ENCODE measurements at regions not wholly inside any gene's neighbourhood (a gene's known extent, or its start where the extent isn't known, plus 50 kb on each side); places are given as distances from the start of the nearest gene placed in this dataset.

DNA sequence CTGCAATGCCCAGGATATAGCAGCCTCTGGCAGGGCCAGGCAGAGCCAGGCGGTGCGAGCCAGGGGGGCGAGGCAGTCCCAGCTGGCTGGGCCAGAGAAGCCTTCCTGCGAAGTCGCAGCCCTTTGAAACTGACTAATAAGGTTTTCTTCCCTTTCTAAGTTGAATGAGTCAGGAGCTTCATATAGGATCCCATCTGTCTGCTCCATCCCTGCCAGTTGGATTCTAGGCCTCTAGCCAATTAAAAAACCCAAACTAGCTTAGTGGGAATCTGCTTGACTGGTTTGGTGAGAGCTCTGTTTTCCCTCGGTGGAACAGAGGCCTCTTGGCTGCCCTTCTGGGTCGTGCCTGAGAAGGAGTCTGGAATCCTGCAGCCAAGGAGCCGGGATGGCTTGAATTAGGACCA is 70.1 kb upstream of the RAPGEF1 start:
- DNase-seq (ENCODE audit: insufficient read length, low spot score) (no peak), FAIRE-seq (no peak)
- TF ChIP-seq POLR2A (IDR thresholded peaks at IDR 0.05; ENCODE audit: low read depth, low read length): no peak

DNA sequence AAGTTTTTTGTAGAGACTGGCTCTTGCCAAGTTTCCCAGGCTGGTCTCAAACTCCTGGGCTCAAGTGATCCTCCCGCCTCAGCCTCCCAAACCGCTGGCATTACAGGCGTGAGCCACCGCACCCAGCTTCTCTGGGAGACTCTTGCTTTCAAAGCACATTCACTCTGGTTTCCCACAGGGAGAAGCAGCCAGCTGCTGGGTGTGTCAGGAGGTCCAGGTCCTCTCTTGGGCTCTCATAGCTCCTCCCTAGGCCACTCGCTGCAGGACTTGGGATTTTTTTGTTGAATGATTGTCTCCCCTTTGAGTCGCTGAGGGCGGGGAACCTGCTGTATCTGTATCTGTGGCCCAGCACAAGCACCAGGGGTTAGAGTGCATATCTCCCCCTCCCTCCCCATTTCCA is 68.4 kb upstream of the RAPGEF1 start:
- no peak for FAIRE-seq
- no peak for DNase-seq (ENCODE audit: insufficient read length, low spot score)
- TF ChIP-seq POLR2A (IDR thresholded peaks at IDR 0.05; ENCODE audit: low read depth, low read length): no peak

DNA sequence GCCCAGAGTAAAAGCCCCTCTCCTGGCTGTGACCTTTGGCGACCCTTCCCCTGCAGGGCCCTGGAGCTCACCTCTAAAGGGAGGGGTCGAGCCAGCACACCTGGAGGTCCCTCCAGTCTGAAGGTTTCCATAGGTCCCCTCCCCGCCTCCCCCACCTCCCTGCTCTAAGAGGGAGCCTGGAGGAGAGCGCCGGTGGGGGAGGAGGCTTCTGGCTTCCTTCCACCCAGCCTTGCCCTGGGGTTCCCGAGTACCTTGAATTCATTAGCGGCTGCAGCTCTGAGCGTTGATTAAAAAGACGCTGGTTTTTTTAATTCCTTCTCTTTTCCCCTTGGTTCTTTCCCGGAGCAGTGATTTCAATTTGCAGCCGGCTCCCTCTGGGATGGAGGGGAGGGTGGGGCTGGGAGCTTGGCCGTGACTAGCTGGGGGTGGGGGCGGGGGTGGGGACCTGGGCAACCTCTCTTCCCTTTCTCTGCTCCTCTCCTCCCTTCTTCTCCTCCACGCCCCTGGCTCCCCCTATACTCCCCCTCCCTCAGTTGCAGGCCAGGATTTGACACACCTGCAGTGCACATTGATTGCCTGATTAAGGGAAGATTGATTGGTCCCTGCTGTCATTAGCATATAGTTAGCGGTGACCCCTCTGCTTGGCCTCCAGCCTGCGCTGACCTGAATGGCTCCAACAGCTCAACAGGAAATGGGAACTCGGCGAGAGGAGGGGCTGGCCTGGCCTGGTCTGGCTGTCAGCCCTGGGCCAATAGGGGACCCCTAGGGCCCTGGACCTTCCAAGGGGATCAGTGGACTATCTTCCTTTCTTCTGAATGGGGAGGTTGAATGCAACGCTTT is 67.5 kb upstream of the RAPGEF1 start:
- FAIRE-seq: no peak
- DNase-seq (ENCODE audit: insufficient read length, low spot score): no peak
- TF ChIP-seq POLR2A (IDR thresholded peaks at IDR 0.05; ENCODE audit: low read depth, low read length): no peak

DNA sequence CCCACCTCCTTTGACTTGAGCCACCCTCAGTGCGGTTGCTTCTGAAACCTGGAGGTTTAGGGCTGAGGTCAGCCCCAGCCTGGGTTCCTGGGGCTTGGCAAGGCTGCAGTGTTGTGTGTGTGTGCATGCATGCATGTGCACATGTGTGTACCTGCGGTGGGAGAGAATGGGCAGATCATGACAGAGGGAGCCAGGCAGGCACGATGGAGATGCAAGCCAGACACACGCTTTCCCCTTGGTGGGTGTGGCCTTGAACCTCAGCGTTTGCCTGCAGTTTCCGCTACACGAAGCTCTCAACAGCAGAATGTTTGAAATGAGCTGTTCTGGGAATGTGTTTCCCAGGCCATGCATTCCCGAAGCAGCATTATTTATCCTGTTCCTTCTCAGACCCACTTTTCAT is 65.9 kb upstream of the RAPGEF1 start:
- DNase-seq (ENCODE audit: insufficient read length, low spot score): no peak
- no peak for FAIRE-seq
- no peak for TF ChIP-seq POLR2A (IDR thresholded peaks at IDR 0.05; ENCODE audit: low read depth, low read length)

DNA sequence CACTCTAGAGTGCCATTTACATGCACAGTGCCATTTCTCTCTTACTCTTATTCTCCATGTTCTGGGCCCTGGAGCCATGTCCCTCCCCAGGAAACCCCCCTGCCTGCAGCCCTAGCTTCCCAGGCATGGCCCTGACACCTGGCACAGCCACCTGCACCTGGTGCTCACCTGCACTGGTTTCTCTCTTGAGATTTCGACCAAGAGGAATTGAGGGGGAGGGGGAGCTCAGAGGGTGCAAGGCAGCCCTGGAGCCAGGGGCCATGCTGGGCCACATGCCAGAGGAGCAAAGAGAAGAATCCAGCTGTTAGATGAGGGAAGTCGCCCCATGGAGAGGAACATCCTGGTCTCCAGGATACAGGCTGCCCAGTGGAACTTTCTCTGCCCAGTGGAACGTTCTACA is 65.0 kb upstream of the RAPGEF1 start:
- no peak for TF ChIP-seq POLR2A (IDR thresholded peaks at IDR 0.05; ENCODE audit: low read depth, low read length)
- no peak for DNase-seq (ENCODE audit: insufficient read length, low spot score)

DNA sequence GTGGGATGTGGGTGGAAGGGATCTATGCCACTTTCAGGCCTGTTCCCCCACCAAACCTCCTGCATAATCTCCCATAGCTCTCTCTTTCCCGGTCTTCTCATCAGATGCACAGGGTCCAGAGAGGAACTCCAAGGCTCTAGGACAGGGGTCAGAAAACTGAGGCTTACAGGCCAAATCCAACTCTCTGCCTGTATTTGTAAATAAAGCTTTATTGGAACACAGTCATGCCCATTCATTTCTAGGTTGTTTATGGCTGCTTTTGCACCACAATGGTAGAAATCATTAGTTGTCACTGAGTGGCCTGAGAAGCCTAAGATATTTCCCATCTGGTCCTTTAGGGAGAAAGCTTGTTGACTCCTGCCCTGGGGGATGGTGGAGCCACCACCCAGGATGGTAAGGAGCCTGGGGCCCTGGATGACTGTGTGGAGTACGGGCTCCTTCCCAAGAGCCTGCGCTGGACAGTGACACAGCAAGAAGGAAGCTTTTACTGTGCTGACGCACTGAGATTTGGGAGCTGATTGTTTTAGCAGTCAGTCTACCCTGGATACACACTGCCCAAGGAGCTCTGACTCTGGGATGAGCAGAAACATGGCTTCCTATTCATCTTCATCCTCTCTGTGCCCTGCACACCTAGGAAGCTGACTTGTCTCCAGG is 64.0 kb upstream of the RAPGEF1 start:
- FAIRE-seq (no peak), DNase-seq (ENCODE audit: insufficient read length, low spot score) (no peak)
- TF ChIP-seq POLR2A (IDR thresholded peaks at IDR 0.05; ENCODE audit: low read depth, low read length): no peak

More for the DNA sequence above, 65.0 kb upstream of the RAPGEF1 start:
- no peak for FAIRE-seq

DNA sequence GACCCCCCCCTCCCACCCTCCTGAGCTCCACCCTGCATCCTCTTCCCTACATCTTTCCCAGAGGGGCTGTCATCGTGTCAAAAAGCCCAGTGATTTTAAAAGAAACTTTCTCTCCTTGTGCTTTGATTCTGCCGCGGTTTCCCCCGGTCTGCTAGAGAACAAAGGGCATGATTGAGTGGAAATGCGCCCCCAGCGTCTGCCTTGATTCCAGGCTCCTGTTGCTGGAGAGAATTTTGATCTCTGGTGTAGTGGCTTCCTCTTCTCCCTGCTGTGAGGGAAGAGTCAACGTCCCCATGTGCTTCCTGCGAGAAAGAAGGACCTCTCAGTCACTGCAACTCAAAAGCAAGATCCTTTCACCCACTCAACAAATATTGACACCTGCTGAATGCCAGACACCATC is 61.9 kb upstream of the RAPGEF1 start:
- TF ChIP-seq POLR2A (IDR thresholded peaks at IDR 0.05; ENCODE audit: low read depth, low read length): no peak
- DNase-seq (ENCODE audit: insufficient read length, low spot score) (no peak), FAIRE-seq (no peak)

DNA sequence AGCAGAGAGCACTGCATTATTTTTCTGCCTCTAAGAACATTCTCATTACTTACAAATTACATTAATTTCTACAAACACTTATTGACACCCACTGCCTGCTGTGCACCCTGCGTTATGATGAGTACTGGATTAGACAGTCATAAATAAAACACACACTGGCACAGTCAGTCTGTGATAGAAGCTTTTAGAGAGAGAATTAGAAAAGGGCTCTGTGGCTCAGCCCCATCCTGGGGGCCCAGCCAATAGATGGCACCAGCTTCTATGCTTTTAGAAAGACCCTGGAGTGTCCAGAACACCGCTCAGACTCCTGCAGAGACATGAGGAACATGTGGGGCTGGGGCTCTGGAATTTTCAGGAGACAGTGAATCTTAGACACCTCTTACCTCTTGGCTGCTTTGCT is 61.0 kb upstream of the RAPGEF1 start:
- no peak for FAIRE-seq
- DNase-seq (ENCODE audit: insufficient read length, low spot score): no peak
- no peak for TF ChIP-seq POLR2A (IDR thresholded peaks at IDR 0.05; ENCODE audit: low read depth, low read length)

DNA sequence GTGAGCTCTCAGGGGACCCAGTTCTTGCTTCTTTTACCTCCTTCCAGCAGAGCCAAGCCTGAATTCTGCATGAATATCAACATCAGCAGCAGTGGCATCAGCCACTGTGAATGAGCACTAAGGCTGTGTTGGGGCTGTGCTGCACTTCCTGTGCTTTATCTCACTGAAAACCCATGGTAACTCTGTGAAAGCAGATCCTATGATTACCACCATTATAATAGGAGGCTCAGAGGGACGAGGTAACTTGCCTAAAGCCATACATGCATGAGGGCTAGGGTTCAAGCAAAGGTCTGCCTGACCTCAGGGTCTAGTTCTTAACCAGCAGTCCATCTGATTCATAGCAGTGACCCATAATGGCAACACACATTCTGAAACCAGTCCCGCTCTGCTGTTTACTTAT is 60.5 kb upstream of the RAPGEF1 start:
- no peak for TF ChIP-seq POLR2A (IDR thresholded peaks at IDR 0.05; ENCODE audit: low read depth, low read length)
- DNase-seq (ENCODE audit: insufficient read length, low spot score) (no peak), FAIRE-seq (no peak)

DNA sequence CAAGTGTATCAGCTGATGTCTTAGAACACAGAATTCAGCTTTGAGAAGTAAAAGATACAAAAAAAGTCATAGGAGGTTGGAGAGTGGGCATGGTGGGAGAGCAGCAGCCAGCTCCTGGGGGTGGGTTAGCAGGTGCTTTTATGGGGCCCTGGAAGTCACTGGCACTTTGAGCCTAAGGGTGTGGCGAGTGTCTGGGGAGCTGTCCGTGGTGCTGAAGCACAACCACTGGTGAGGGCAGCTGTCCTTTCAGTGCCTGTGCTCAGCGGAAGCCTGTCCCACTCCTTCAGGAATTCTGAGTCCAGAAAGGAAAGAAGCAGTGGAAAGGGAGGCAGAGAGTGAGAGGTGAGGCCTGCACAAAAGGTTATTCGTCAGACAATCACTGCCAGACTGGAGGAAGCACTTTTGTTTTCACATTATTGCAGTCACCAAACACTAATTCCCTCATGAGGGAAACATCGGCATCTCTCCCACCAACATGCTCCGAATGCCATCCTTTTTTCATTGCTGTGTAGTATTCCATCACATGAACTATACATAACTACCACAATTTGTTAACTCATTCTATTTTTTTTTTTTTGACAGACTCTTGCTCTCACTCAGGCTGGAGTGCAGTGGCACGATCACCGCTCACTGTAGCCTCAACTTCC is 59.4 kb upstream of the RAPGEF1 start:
- peak; percentile 77 for DNase-seq (ENCODE audit: insufficient read length, low spot score)
- TF ChIP-seq POLR2A (IDR thresholded peaks at IDR 0.05; ENCODE audit: low read depth, low read length): no peak
- no peak for FAIRE-seq

DNA sequence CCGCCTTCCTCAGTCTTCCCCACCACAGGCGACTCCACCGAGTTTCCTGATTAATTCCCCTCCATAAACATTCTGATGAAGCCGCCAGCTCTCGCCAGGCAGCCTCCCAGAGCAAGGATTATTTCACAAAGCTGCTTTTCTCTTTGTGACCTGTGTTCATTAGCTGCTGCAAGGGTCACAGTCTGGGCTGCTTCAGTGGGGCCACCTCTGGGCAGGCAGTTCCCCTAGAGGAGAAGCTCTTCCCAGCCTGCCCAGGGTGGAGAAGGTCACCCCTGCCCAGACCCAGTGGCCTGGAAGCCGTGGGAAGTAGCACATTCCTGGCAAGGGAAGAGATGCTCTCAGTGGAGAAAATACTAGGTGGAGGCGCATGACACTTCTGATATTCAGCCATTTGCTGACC is 58.4 kb upstream of the RAPGEF1 start:
- no peak for TF ChIP-seq POLR2A (IDR thresholded peaks at IDR 0.05; ENCODE audit: low read depth, low read length)
- DNase-seq (ENCODE audit: insufficient read length, low spot score) (no peak), FAIRE-seq (no peak)

DNA sequence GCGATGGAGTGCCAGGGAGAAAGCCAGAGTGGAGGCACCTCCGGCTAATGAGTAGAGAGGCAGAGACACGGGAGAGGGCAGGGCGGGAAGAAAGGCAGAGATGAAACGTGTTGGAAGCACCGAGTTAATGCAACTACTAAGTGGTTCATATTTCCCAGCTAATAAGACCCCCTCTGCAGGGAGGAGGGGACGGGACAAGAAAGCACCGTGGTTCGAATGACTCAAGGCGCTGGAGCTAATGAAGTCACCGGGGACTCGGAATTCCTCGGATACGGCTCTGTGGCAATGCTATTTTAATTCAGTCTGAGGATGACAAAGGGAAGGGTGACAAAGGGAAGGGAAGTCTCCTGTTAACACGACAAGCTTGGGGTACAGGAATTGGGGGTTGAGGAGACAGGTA is 54.5 kb upstream of the RAPGEF1 start:
- DNase-seq (ENCODE audit: insufficient read length, low spot score) (no peak), FAIRE-seq (no peak)
- no peak for TF ChIP-seq POLR2A (IDR thresholded peaks at IDR 0.05; ENCODE audit: low read depth, low read length)

DNA sequence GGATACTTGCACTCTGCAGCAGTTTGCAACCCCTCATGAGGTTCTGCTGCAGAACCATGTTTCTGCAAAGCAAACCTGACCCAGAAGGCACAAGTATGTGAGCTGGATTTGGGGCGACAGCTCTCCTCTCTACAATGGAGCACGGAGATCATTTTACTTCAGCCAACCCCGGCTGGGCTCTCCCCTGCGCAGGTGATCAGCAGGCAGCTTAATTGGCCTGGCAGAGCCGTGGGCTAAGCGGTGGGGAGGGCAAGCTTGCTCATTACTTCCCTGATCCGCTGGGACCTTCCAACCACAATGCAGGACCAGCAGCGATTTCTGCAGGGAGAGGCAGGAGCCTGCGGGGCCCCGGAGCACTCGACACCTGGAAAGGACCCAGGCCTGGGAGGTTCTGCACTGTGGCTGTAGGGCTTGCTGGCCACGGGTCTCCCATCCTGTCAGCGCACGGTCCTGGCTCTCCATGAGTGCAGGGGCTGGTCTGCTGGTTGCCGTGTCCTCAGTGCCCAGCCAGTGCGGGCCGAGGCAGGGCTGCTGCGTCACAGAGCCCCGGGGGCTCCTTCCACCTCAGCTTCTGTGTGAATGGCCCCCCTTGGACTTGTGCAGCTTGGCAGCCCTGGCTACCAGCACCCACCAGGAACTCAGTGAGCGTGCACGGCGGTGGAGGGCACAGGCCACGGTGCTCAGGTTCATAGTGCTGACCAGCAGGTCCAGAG is 51.8 kb upstream of the RAPGEF1 start:
- no peak for TF ChIP-seq POLR2A (IDR thresholded peaks at IDR 0.05; ENCODE audit: low read depth, low read length)
- DNase-seq (ENCODE audit: insufficient read length, low spot score) (peak; percentile 2), FAIRE-seq (no peak)

Data from H54 (cell line).